ENCODE measurements at regions not wholly inside any gene's neighbourhood (a gene's known extent, or its start where the extent isn't known, plus 50 kb on each side); places are given as distances from the start of the nearest gene placed in this dataset.
"Not testable (repeated sequence)": the region's sequence is repeated elsewhere in the genome, so short reads cannot be mapped to it uniquely, and the experiment has no call there.

DNA sequence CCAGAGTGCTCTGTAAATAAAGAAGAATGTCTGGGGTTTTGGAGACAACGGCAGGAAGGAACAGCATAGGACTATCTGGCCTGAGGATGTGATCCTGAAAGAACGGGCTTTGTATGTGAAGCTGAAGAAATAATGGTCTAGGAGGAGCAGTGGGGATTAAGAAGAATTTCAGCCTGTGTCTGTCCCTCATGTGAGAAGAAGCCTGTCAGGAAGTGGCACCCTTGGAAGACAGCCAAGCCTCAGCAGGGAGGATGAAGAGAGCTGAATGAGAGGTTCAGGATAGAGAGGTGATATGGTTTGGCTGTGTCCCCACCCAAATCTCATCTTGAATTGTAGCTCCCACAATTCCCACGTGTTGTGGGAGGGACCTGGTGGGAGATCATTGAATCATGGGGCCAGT lies 56.9 kb upstream of the TCL1A start:
- TF ChIP-seq, protein P1, sequence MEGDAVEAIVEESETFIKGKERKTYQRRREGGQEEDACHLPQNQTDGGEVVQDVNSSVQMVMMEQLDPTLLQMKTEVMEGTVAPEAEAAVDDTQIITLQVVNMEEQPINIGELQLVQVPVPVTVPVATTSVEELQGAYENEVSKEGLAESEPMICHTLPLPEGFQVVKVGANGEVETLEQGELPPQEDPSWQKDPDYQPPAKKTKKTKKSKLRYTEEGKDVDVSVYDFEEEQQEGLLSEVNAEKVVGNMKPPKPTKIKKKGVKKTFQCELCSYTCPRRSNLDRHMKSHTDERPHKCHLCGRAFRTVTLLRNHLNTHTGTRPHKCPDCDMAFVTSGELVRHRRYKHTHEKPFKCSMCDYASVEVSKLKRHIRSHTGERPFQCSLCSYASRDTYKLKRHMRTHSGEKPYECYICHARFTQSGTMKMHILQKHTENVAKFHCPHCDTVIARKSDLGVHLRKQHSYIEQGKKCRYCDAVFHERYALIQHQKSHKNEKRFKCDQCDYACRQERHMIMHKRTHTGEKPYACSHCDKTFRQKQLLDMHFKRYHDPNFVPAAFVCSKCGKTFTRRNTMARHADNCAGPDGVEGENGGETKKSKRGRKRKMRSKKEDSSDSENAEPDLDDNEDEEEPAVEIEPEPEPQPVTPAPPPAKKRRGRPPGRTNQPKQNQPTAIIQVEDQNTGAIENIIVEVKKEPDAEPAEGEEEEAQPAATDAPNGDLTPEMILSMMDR (conservative IDR thresholded peaks at IDR 0.05; ENCODE audit: low read length) = no peak
- no peak overlapping the region for H3K4me3 ChIP-seq (ENCODE audit: low read length)
- no peak for DNase-seq (ENCODE audit: low read depth)

DNA sequence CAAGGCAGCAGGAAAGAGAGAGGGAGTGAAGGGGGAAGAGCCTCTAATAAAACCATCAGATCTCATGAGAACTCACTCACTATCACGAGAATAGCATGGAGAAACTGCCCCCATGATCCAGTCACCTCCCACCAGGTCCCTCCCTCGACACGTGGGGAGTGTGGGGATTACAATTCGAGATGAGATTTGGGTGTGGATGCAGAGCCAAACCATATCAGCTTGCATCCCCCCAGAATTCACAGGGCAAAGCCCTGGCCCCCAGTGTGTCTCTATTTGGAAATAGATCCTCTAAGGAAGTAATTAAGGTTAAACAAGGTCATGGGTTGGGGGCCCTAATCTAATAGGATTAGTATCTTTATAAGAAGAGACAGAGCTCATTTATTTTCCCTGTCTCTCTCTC lies 56.1 kb upstream of the TCL1A start:
- no peak overlapping the region for H3K4me3 ChIP-seq (ENCODE audit: low read length)
- TF ChIP-seq, protein P1 (conservative IDR thresholded peaks at IDR 0.05; ENCODE audit: low read length) = no peak
- DNase-seq (ENCODE audit: low read depth) = no peak

DNA sequence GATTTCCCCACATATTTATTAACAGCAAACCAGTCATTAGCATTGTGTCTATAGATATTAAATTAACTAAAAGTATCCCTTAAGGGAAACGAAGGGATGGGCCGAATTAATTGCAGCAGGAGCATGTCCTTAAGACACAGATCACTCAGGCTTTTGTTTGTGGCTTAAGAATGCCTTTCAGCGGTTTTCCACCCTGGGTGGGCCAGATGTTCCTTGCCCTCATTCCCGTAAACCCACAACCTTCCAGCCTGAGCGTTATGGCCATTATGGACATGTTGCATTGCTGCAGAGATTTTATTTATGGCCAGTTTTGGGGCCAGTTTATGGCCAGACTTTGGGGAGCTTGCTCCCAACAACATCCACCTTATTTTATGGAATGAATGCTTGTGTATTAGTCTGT lies 55.5 kb upstream of the TCL1A start:
- not testable (repeated sequence) for H3K4me3 ChIP-seq (ENCODE audit: low read length); DNase-seq (ENCODE audit: low read depth)

DNA sequence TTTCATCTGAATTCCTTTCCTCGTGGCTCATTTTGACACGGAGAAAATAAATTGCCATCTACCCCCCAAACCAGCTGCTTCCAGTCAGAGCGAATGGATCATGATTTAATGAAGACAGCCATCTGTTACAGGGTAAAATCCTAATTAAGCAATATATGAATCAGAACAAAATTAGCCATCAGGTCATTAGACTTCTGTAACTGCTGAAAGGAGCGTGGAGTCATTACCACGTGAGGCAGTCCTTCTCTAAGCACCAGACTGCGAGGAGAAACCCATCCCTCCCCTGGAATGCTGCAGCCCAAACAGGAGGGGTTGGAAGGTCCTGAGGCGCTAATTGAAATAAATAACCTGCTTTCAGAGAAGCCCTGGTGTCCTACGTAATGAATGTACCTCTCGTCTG lies 51.1 kb upstream of the TCL1A start:
- no peak overlapping the region for H3K4me3 ChIP-seq (ENCODE audit: low read length)
- TF ChIP-seq, protein P1 (conservative IDR thresholded peaks at IDR 0.05; ENCODE audit: low read length) = no peak
- no peak for DNase-seq (ENCODE audit: low read depth)

DNA sequence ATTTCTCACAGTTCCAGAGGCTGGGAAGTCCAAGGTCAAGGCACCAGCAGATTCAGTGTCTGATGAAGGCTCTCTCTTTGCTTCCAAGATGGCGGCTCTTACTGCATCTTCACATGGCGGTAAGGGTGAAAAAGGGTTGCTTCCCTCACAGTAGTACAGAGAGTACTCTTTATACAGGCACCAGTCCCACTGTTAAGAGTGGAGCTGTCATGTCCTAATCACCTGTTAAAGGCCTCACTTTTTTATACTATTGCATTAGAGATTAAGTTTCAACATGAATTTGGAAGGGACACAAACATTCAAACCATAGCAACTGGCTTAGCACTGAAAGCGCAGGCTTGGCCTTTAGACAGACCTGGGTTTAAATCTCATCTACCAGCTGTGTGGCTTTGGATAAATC lies 50.0 kb upstream of the TCL1A start:
- TF ChIP-seq, protein P1 (conservative IDR thresholded peaks at IDR 0.05; ENCODE audit: low read length) = no peak
- H3K4me3 ChIP-seq (ENCODE audit: low read length) = no peak overlapping the region
- DNase-seq (ENCODE audit: low read depth) = no peak

Data from AG10803 (cell line).